SW 1271 (cell line): ENCODE measurements at regions not wholly inside any gene's neighbourhood (a gene's known extent, or its start where the extent isn't known, plus 50 kb on each side); places are given as distances from the start of the nearest gene placed in this dataset.
"Not testable (repeated sequence)": the region's sequence is repeated elsewhere in the genome, so short reads cannot be mapped to it uniquely, and the experiment has no call there.

Experiments
- DNase-seq, 2 experiments: peaks; one replicate each; lab custom pipeline; 2025; lab: John Stamatoyannopoulos, UW

GRCh38 chr7:130946114-130946513 lies 212.1 kb upstream of the KLF14 start:
- no peak for DNase-seq

GRCh38 chr7:130947792-130948580 lies 214.0 kb upstream of the KLF14 start:
- no peak for DNase-seq

- no peak for DNase-seq
These were observed 214.8 kb upstream of the KLF14 start for GRCh38 chr7:130948822-130949221.

GRCh38 chr7:130949550-130949949 lies 215.5 kb upstream of the KLF14 start:
- no peak for DNase-seq

- DNase-seq, result no peak
These were observed 216.0 kb upstream of the KLF14 start for GRCh38 chr7:130950054-130950453.

- no peak for DNase-seq
These were observed 216.7 kb upstream of the KLF14 start for GRCh38 chr7:130950741-130951140.

GRCh38 chr7:130951303-130951975 lies 217.4 kb upstream of the KLF14 start:
- no peak for DNase-seq

- no peak for DNase-seq
These were observed 218.2 kb upstream of the KLF14 start for GRCh38 chr7:130951976-130952876.

- DNase-seq, result no peak
These were observed 219.2 kb upstream of the KLF14 start for GRCh38 chr7:130953196-130953595.

GRCh38 chr7:130954918-130955564 lies 221.0 kb upstream of the KLF14 start:
- no peak for DNase-seq

- DNase-seq, result no peak
These were observed 221.5 kb upstream of the KLF14 start for GRCh38 chr7:130955565-130955919.

GRCh38 chr7:130956417-130957136 lies 222.6 kb upstream of the KLF14 start:
- DNase-seq, result no peak

- no peak for DNase-seq
These were observed 223.1 kb upstream of the KLF14 start for GRCh38 chr7:130957137-130957513.

GRCh38 chr7:130957722-130958435 lies 223.9 kb upstream of the KLF14 start:
- not testable (repeated sequence) for DNase-seq

GRCh38 chr7:130958846-130959245 lies 224.8 kb upstream of the KLF14 start:
- DNase-seq, result no peak

GRCh38 chr7:130959743-130960207 lies 225.8 kb upstream of the KLF14 start:
- DNase-seq, result peak; percentile 29 to 81

- DNase-seq, result peak; percentile 84 to 94
These were observed 226.4 kb upstream of the KLF14 start for GRCh38 chr7:130960208-130960988.

- peak in 1 of 2 experiments; percentile 32 for DNase-seq
These were observed 227.2 kb upstream of the KLF14 start for GRCh38 chr7:130961128-130961601.

GRCh38 chr7:130962109-130962508 lies 228.1 kb upstream of the KLF14 start:
- no peak for DNase-seq

GRCh38 chr7:130963339-130963738 lies 229.3 kb upstream of the KLF14 start:
- DNase-seq, result no peak
